ENCODE measurements at regions not wholly inside any gene's neighbourhood (a gene's known extent, or its start where the extent isn't known, plus 50 kb on each side); places are given as distances from the start of the nearest gene placed in this dataset.

GRCh38 chr7:41847606-41848005, 144.7 kb upstream of the INHBA start:
- Mint-ChIP-seq H3K27ac (no peak overlapping the region), H3K27me3 (ENCODE audit: insufficient read depth) (no peaks in the 10 kb centered on the region), H3K4me1 (ENCODE audit: low read depth) (no peaks in the 10 kb centered on the region; the same call in 1 of the 2 replicates), H3K4me3 (no peak overlapping the region), H3K36me3 (ENCODE audit: low read depth) (peaks cover 14% of the 10 kb centered on the region), H3K9me3 (no peaks in the 10 kb centered on the region; the same call in 1 of the 2 replicates)
- no peak for DNase-seq
- no peak for TF ChIP-seq CTCF (IDR thresholded peaks at IDR 0.05)

- no peak overlapping the region for H3K27ac Mint-ChIP-seq
- H3K9me3 Mint-ChIP-seq: no peaks in the 10 kb centered on the region; the same call in 1 of the 2 replicates
- no peak for DNase-seq
- peaks cover 14% of the 10 kb centered on the region for H3K36me3 Mint-ChIP-seq (ENCODE audit: low read depth)
- H3K4me1 Mint-ChIP-seq (ENCODE audit: low read depth): no peaks in the 10 kb centered on the region; the same call in 1 of the 2 replicates
- TF ChIP-seq CTCF (IDR thresholded peaks at IDR 0.05): no peak
- no peaks in the 10 kb centered on the region for H3K27me3 Mint-ChIP-seq (ENCODE audit: insufficient read depth)
- no peak overlapping the region for H3K4me3 Mint-ChIP-seq
Observed at GRCh38 chr7:41847151-41847550, 144.3 kb upstream of the INHBA start.

GRCh38 chr7:41842956-41843355, 140.1 kb upstream of the INHBA start:
- DNase-seq: no peak
- Mint-ChIP-seq H3K4me3 (no peak overlapping the region), H3K27me3 (ENCODE audit: insufficient read depth) (no peaks in the 10 kb centered on the region), H3K9me3 (no peaks in the 10 kb centered on the region), H3K4me1 (ENCODE audit: low read depth) (no peaks in the 10 kb centered on the region; the same call in 1 of the 2 replicates), H3K27ac (no peak overlapping the region), H3K36me3 (ENCODE audit: low read depth) (peaks cover 2% of the 10 kb centered on the region; the same call in 1 of the 2 replicates)
- no peak for TF ChIP-seq CTCF (IDR thresholded peaks at IDR 0.05)

- Mint-ChIP-seq H3K36me3 (ENCODE audit: low read depth) (no peaks in the 10 kb centered on the region), H3K27me3 (ENCODE audit: insufficient read depth) (no peaks in the 10 kb centered on the region), H3K27ac (no peak overlapping the region), H3K9me3 (no peaks in the 10 kb centered on the region), H3K4me3 (no peak overlapping the region), H3K4me1 (ENCODE audit: low read depth) (peaks cover 23% of the 10 kb centered on the region)
- DNase-seq: no peak
- TF ChIP-seq CTCF (IDR thresholded peaks at IDR 0.05): no peak
Observed at GRCh38 chr7:41837916-41838315, 135.0 kb upstream of the INHBA start.

- peaks cover 8% of the 10 kb centered on the region for H3K36me3 Mint-ChIP-seq (ENCODE audit: low read depth)
- H3K9me3 Mint-ChIP-seq: no peaks in the 10 kb centered on the region
- no peak for TF ChIP-seq CTCF (IDR thresholded peaks at IDR 0.05)
- DNase-seq: no peak
- H3K4me1 Mint-ChIP-seq (ENCODE audit: low read depth): peaks cover 35% of the 10 kb centered on the region
- no peak overlapping the region for H3K27ac Mint-ChIP-seq
- H3K27me3 Mint-ChIP-seq (ENCODE audit: insufficient read depth): no peaks in the 10 kb centered on the region
- no peak overlapping the region for H3K4me3 Mint-ChIP-seq
Observed at GRCh38 chr7:41835976-41836530, 133.2 kb upstream of the INHBA start.
